ENCODE measurements at regions not wholly inside any gene's neighbourhood (a gene's known extent, or its start where the extent isn't known, plus 50 kb on each side); places are given as distances from the start of the nearest gene placed in this dataset.

DNA sequence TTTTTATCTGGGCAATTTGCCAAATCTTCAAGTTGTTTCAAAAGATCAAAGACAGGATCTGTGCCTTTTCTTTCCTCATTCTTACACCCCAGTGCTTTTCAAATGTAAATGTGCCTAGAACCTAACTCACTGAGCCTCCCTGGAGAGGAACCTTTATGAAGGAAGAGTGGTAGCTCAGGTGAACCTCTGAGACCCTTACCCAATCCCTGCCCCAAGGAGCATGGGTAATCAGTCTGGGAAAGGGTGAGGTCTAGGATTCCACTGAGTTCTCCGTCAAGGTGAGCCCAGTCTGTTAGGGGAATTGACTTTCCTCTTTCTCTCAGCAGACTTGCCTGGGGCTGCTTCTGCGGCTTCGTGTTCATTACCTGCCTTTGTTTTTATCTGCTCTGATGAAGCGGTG, 88.1 kb upstream of the MAP4K4 start:
- H3K79me1 ChIP-seq (ENCODE audit: low read depth, low read length) = no peaks in the 10 kb centered on the region
- H4K20me1 ChIP-seq (replicated peaks in 1 of 2; ENCODE audit: control insufficient read depth in 1 of 2, insufficient read depth in 2 of 2, low read length in 2 of 2) = no peaks in the 10 kb centered on the region
- H3K4me3 ChIP-seq (ENCODE audit: extremely low read depth in 1 of 4, insufficient read depth in 2 of 4, low read depth in 3 of 4, low read length in 4 of 4) = no peak overlapping the region
- H3K4me2 ChIP-seq (ENCODE audit: insufficient read depth in 1 of 2, low read depth in 2 of 2, low read length in 2 of 2) = no peak overlapping the region
- no peaks in the 10 kb centered on the region for H3K36me3 ChIP-seq (ENCODE audit: control insufficient read depth in 2 of 4, insufficient read depth in 4 of 4, low read length in 3 of 4)
- no peaks in the 10 kb centered on the region for H3K23me2 ChIP-seq (ENCODE audit: low read depth, low read length)
- no peak overlapping the region for H4K5ac ChIP-seq (ENCODE audit: insufficient read length, low read depth, low read length)
- no peaks in the 10 kb centered on the region for H3K9me3 ChIP-seq (ENCODE audit: insufficient read depth in 2 of 2, low read depth in 1 of 2, low read length in 1 of 2)
- H3K27me3 ChIP-seq (replicated peaks in 1 of 4; ENCODE audit: control insufficient read depth in 3 of 4, extremely low read depth in 1 of 4, insufficient read depth in 3 of 4, low read length in 3 of 4) = no peaks in the 10 kb centered on the region
- TF ChIP-seq HDAC2 (IDR thresholded peaks at IDR 0.05; ENCODE audit: borderline replicate concordance in 1 of 2, low read depth in 2 of 2, low read length in 2 of 2) (peak; percentile 27 to 40; a peak in 1 of 4 replicates), EGR1 (IDR thresholded peaks at IDR 0.05; ENCODE audit: borderline replicate concordance, low read depth, low read length) (no peak), SP1 (IDR thresholded peaks at IDR 0.05; ENCODE audit: low read depth, low read length) (0 out of 2 replicates have a peak, but pooled peaks have one; percentile 14), NANOG (IDR thresholded peaks at IDR 0.05; ENCODE audit: insufficient read depth, low read depth, low read length, poor library complexity, severe bottlenecking) (peak; percentile 37), CREB1 (IDR thresholded peaks at IDR 0.05) (no peak), EZH2 (IDR thresholded peaks at IDR 0.05; ENCODE audit: low read depth, low read length, severe bottlenecking) (no peak), YY1 (IDR thresholded peaks at IDR 0.05; ENCODE audit: low read depth, low read length) (no peak), TEAD4 (IDR thresholded peaks at IDR 0.05; ENCODE audit: low read depth, low read length) (no peak), CEBPB (IDR thresholded peaks at IDR 0.05; ENCODE audit: low read depth, low read length) (0 out of 2 replicates have a peak, but pooled peaks have one; percentile 55), POU5F1 (IDR thresholded peaks at IDR 0.05; ENCODE audit: low read depth, low read length) (0 out of 2 replicates have a peak, but pooled peaks have one; percentile 6)
- no peak overlapping the region for H2BK12ac ChIP-seq (ENCODE audit: low read depth, low read length)
- no peak overlapping the region for H3K4ac ChIP-seq (replicated peaks; ENCODE audit: insufficient read length, low read depth, low read length)
- H3K14ac ChIP-seq (ENCODE audit: insufficient read length) = no peak overlapping the region
- no peaks in the 10 kb centered on the region for H3K79me2 ChIP-seq (ENCODE audit: control insufficient read depth in 1 of 2, insufficient read depth in 2 of 2, low read length in 2 of 2)
- no peak overlapping the region for H3K56ac ChIP-seq (replicated peaks; ENCODE audit: insufficient read length, low read depth, low read length)
- H2AFZ ChIP-seq (ENCODE audit: low read length) = no peak overlapping the region
- FAIRE-seq (peak; percentile 68), DNase-seq (ENCODE audit: low read depth in 1 of 2, low spot score in 2 of 2) (peak in 1 of 2 experiments; percentile 13)
- no peak overlapping the region for H4K91ac ChIP-seq (replicated peaks; ENCODE audit: insufficient read length, low read length)
- no peak overlapping the region for H2BK15ac ChIP-seq (ENCODE audit: low read length)
- CTCF ChIA-PET (ENCODE audit: partially characterized antibody) = no interaction called here
- WGBS, 2 experiments (ENCODE audit: extremely low coverage in 1 of 2, insufficient coverage in 1 of 2, insufficient read length in 1 of 2, insufficient replicate concordance in 2 of 2, low coverage in 1 of 2, low lambda C conversion rate in 2 of 2, missing lambda C conversion rate in 1 of 2) = 75% methylated on average over 4 of the region's 4 CpGs; no CpG with 5 or more reads in 1 of the 2 experiments
- H3K27ac ChIP-seq (ENCODE audit: low read depth, low read length) = no peak overlapping the region
- no peak overlapping the region for H3K23ac ChIP-seq (ENCODE audit: insufficient read length)
- no peak overlapping the region for H2AK5ac ChIP-seq (ENCODE audit: low read depth, low read length)
- H2BK5ac ChIP-seq (ENCODE audit: low read depth, low read length) = no peak overlapping the region
- peaks cover 0 to 4% (median 0%) of the 10 kb centered on the region in 4 experiments; a peak in 3 of 7 replicates for H3K4me1 ChIP-seq (replicated peaks in 1 of 4; ENCODE audit: control insufficient read depth in 3 of 4, insufficient read depth in 4 of 4, low read length in 3 of 4)
- no peak overlapping the region for H3K9ac ChIP-seq (replicated peaks in 1 of 4; ENCODE audit: extremely low read depth in 1 of 4, low read depth in 3 of 4, low read length in 3 of 4)
- H2BK120ac ChIP-seq (replicated peaks; ENCODE audit: low read depth, low read length) = no peak overlapping the region
- H4K8ac ChIP-seq (ENCODE audit: extremely low read depth, insufficient read depth, low read length) = no peak overlapping the region
- POLR2A ChIA-PET (ENCODE audit: partially characterized antibody) = no interaction called here
- no peak overlapping the region; the same call in 1 of the 2 replicates for H2BK20ac ChIP-seq (ENCODE audit: low read length)
- H3K18ac ChIP-seq (ENCODE audit: extremely low read depth, low read length) = no peak overlapping the region

Data from H1 (cell line).